Loucy (cell line): ENCODE measurements at regions not wholly inside any gene's neighbourhood (a gene's known extent, or its start where the extent isn't known, plus 50 kb on each side); places are given as distances from the start of the nearest gene placed in this dataset.

Source experiments
- H2AFZ ChIP-seq: fragments of 200-600 bp; sonication (generic); 2 replicates; pipeline ENCODE4 v1.6.0; 2016; ENCODE audit warnings: antibody characterized with exemption, mild to moderate bottlenecking, low read length, moderate library complexity
- H3F3A ChIP-seq: fragments of 200-600 bp; 2 replicates; pipeline ENCODE4 v1.6.0; 2016; ENCODE audit warnings: antibody characterized with exemption, low read depth, mild to moderate bottlenecking
- H3K27me3 ChIP-seq: fragments of 200-600 bp; sonication (generic); 2 replicates; pipeline ENCODE4 v1.6.1; 2014; ENCODE audit warnings: low read length, mild to moderate bottlenecking; ENCODE audit not compliant: insufficient read depth, poor library complexity, severe bottlenecking
- H3K36me3 ChIP-seq: fragments of 200-600 bp; sonication (generic); 2 replicates; pipeline ENCODE4 v1.6.1; 2016; ENCODE audit warnings: low read length; ENCODE audit not compliant: insufficient read depth
- H3K4me1 ChIP-seq: fragments of 200-600 bp; sonication (generic); 2 replicates; pipeline ENCODE4 v1.5.1; 2014; ENCODE audit warnings: low read length, mild to moderate bottlenecking; ENCODE audit not compliant: insufficient read depth, poor library complexity, severe bottlenecking
- H3K4me2 ChIP-seq: fragments of 200-600 bp; sonication (generic); 2 replicates; pipeline ENCODE4 v1.6.0; 2014; ENCODE audit warnings: antibody characterized with exemption, low read length, low read depth, mild to moderate bottlenecking; ENCODE audit not compliant: poor library complexity, severe bottlenecking
- H3K4me3 ChIP-seq: fragments of 200-600 bp; sonication (generic); 2 replicates; pipeline ENCODE4 v1.5.1; 2014; ENCODE audit warnings: low read length, mild to moderate bottlenecking, mixed read lengths; ENCODE audit not compliant: poor library complexity, severe bottlenecking
- H3K79me2 ChIP-seq: fragments of 200-600 bp; sonication (generic); 2 replicates; pipeline ENCODE4 v1.6.1; 2014; ENCODE audit warnings: low read length; ENCODE audit not compliant: insufficient read depth
- H3K9ac ChIP-seq: fragments of 200-600 bp; sonication (generic); 2 replicates; pipeline ENCODE4 v1.6.0; 2014; ENCODE audit warnings: mild to moderate bottlenecking, low read depth, low read length, moderate library complexity; ENCODE audit not compliant: poor library complexity, severe bottlenecking
- H3K9me2 ChIP-seq: fragments of 200-600 bp; sonication (generic); replicated peaks from 2 replicates; pipeline ENCODE4 v1.6.1; 2016; ENCODE audit warnings: low read depth, low read length, mixed read lengths
- H3K9me3 ChIP-seq: fragments of 200-600 bp; sonication (generic); 2 replicates; pipeline ENCODE4 v1.6.1; 2014; ENCODE audit warnings: mild to moderate bottlenecking, antibody characterized with exemption, low read length, low read depth; ENCODE audit not compliant: insufficient read depth
- H4K20me1 ChIP-seq: fragments of 200-600 bp; sonication (generic); 2 replicates; pipeline ENCODE4 v1.6.0; 2014; ENCODE audit warnings: antibody characterized with exemption, low read length, mild to moderate bottlenecking; ENCODE audit not compliant: insufficient read depth, poor library complexity, severe bottlenecking
- EZH2phosphoT487 ChIP-seq: fragments of 200-600 bp; IDR thresholded peaks from 2 replicates; pipeline ENCODE4 v1.6.1; 2018; ENCODE audit warnings: antibody characterized with exemption, mild to moderate bottlenecking, moderate library complexity, borderline replicate concordance
- TF ChIP-seq, protein P1 (sequence below): fragments of 200-600 bp; sonication (generic); conservative IDR thresholded peaks from 2 replicates; pipeline ENCODE4 v1.5.1; 2014; ENCODE audit warnings: mild to moderate bottlenecking, antibody characterized with exemption, low read length

DNA sequence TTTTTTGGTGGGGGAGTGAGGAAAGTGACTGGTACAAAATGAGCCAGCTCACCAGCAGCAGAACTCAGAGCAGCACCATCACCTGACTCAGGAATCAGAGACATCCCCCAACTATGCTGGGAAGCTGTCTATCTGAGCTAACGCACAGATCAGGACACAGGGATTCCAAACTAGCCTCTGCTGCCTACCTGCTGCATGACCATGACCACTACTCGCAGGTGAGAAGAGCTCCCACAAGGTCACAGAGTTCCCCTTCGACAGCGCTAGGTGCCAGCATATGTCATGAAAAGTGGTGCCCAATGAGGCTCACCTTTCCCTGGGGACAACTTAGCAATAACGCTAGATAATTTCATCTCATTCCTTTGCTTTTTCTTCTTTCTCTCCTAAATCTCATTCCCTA, 662.6 kb upstream of the CPEB2 start:
- no peak overlapping the region for H3K9ac ChIP-seq
- H3K9me3 ChIP-seq: no peaks in the 10 kb centered on the region
- H3K9me2 ChIP-seq: no peaks in the 10 kb centered on the region
- TF ChIP-seq EZH2phosphoT487: no peak
- TF ChIP-seq, protein P1, sequence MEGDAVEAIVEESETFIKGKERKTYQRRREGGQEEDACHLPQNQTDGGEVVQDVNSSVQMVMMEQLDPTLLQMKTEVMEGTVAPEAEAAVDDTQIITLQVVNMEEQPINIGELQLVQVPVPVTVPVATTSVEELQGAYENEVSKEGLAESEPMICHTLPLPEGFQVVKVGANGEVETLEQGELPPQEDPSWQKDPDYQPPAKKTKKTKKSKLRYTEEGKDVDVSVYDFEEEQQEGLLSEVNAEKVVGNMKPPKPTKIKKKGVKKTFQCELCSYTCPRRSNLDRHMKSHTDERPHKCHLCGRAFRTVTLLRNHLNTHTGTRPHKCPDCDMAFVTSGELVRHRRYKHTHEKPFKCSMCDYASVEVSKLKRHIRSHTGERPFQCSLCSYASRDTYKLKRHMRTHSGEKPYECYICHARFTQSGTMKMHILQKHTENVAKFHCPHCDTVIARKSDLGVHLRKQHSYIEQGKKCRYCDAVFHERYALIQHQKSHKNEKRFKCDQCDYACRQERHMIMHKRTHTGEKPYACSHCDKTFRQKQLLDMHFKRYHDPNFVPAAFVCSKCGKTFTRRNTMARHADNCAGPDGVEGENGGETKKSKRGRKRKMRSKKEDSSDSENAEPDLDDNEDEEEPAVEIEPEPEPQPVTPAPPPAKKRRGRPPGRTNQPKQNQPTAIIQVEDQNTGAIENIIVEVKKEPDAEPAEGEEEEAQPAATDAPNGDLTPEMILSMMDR: no peak
- H3K4me1 ChIP-seq: peaks cover 6% of the 10 kb centered on the region
- no peaks in the 10 kb centered on the region for H3K27me3 ChIP-seq
- no peaks in the 10 kb centered on the region for H4K20me1 ChIP-seq
- no peaks in the 10 kb centered on the region for H3K36me3 ChIP-seq
- no peak overlapping the region for H3K4me2 ChIP-seq
- no peak overlapping the region for H3K4me3 ChIP-seq
- H3F3A ChIP-seq: no peaks in the 10 kb centered on the region
- peak overlapping the region; percentile 57; the same call in 1 of the 2 replicates for H2AFZ ChIP-seq
- H3K79me2 ChIP-seq: no peaks in the 10 kb centered on the region

DNA sequence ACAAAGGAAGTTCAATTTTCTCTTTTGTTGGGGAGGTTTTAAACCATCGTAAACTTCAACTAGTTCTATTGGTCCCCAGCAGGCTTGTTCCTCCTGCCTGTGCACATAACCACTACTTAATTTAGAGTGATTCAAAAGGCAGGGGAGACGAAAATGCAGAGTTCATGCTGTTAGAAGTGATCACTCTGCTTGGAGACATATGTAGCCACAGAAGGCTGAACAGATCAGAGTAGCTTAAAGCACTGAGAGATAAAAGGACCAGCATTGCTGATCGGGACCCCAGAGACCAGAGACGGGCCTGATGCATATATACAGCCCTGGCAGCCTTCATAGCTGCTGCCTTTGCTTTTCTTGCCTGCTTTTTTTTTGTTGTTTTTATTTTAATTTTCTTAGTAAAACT, 662.0 kb upstream of the CPEB2 start:
- Histone ChIP-seq H3F3A (no peaks in the 10 kb centered on the region), H3K36me3 (no peaks in the 10 kb centered on the region), H3K27me3 (no peaks in the 10 kb centered on the region), H3K9me3 (no peaks in the 10 kb centered on the region), H3K4me2 (no peak overlapping the region), H2AFZ (peak overlapping the region; percentile 57), H3K9me2 (no peaks in the 10 kb centered on the region), H3K79me2 (no peaks in the 10 kb centered on the region), H4K20me1 (no peaks in the 10 kb centered on the region), H3K9ac (no peak overlapping the region), H3K4me3 (no peak overlapping the region), H3K4me1 (peaks cover 9% of the 10 kb centered on the region)
- no peak for TF ChIP-seq EZH2phosphoT487
- TF ChIP-seq, protein P1: no peak

DNA sequence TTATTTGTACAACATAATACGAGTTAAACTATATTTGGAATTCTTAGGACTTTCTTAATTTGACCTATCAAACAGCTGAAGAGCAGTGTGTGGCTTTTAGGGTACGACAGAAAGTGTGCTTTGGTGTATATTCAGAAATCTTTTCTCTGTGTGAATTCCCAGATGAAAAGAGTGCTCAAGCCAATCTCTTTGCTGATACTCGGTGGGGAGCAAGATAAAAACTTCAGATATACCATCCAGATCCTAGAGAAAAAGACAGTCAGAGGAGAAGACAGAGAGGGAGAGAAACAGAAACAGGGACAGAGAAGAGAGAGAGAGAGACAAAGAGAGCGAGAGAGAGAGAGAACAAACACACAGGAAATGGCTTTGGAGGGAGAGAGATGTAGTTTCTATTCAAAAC, 658.3 kb upstream of the CPEB2 start:
- Histone ChIP-seq H3K9me2 (no peaks in the 10 kb centered on the region), H3K36me3 (no peaks in the 10 kb centered on the region), H3F3A (no peaks in the 10 kb centered on the region), H4K20me1 (no peaks in the 10 kb centered on the region), H3K9ac (no peak overlapping the region), H3K4me2 (no peak overlapping the region), H2AFZ (no peak overlapping the region), H3K4me1 (peaks cover 9% of the 10 kb centered on the region), H3K9me3 (no peaks in the 10 kb centered on the region), H3K27me3 (no peaks in the 10 kb centered on the region), H3K4me3 (no peak overlapping the region), H3K79me2 (no peaks in the 10 kb centered on the region)
- TF ChIP-seq, protein P1: no peak
- TF ChIP-seq EZH2phosphoT487: no peak
